Superior temporal gyrus (tissue), 1 donor: ENCODE measurements at regions not wholly inside any gene's neighbourhood (a gene's known extent, or its start where the extent isn't known, plus 50 kb on each side); places are given as distances from the start of the nearest gene placed in this dataset.
"Not testable (repeated sequence)": the region's sequence is repeated elsewhere in the genome, so short reads cannot be mapped to it uniquely, and the experiment has no call there.

Experiments
- DNase-seq: peaks from one replicate; pipeline ENCODE4 v3.0.0-alpha.2; 2016; ENCODE audit errors: extremely low spot score

DNA sequence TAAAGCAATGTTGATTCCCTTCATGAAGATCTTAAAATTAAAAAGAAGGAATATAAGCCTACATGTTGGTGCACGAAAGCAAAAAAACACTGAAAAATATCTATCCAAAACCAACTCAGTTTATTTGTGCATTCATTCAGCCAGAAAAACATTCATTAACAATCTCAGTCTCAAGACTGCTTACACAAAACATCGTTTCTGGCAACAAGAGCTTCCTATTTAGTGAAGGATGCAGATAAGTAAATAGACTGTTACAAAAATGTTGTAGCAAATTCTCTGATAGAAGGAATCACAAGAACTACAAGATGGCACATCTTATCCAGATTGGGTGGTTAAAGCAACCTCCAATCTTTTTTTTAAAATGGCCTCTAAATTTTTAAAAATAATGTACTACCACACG lies 69.7 kb upstream of the DCN start:
- DNase-seq: no peak

- DNase-seq: no peak
Observed at GRCh38 chr12:91250273-91250665, 67.7 kb upstream of the DCN start.

GRCh38 chr12:91249518-91250272 lies 67.1 kb upstream of the DCN start:
- no peak for DNase-seq

DNA sequence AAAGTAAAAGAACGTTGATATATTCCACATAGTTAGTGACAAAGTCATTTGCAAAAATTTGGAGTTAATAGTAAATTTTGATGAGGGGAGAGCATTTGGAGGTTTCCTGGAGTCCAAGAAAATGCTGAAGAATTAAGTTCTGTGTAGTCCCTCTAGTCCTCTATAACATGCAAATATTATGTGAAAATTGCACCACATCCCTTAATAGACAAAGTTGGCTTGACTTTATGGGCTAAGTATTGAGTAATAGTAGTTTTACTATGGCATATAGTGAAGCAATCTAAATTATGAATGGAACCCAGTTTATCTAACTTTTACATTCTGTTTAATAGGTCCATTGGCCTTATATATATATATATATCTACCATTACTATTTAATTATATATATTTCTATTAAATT lies 66.4 kb upstream of the DCN start:
- no peak for DNase-seq

- not testable (repeated sequence) for DNase-seq
Observed at GRCh38 chr12:91243177-91243576, 60.6 kb upstream of the DCN start.

- DNase-seq: no peak
Observed at GRCh38 chr12:91241756-91242155, 59.1 kb upstream of the DCN start.

GRCh38 chr12:91240386-91241095 lies 57.9 kb upstream of the DCN start:
- no peak for DNase-seq

DNA sequence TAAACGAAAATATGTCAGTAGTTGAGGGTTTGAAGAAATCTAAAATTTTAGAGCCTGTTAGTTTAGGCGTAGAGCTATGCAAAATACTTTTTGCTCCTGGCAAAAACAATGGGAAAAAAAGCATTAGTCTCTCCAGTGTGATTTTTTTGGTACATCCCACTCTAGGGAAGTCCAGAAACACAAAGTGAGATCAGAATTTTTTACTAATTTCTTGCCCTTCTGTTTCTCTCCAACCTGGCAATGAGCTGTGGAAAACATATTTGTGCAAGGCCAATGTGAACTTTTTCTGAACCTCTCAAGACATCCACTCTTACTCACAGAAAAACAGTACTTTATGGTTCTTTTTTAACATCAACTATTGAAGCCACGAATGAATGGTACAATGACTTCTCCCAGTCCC lies 56.9 kb upstream of the DCN start:
- DNase-seq: no peak
